Fibroblast of villous mesenchyme (primary cell): ENCODE measurements at regions not wholly inside any gene's neighbourhood (a gene's known extent, or its start where the extent isn't known, plus 50 kb on each side); places are given as distances from the start of the nearest gene placed in this dataset.

Experiments used
- DNase-seq: peaks from one replicate; pipeline ENCODE4 v3.0.0-alpha.2; 2010; ENCODE audit warnings: low read depth
- H3K4me3 ChIP-seq: 2 replicates; pipeline ENCODE4 v1.5.1; 2011; ENCODE audit warnings: low read depth, mild to moderate bottlenecking, low read length
- CTCF ChIP-seq: IDR thresholded peaks from 2 replicates; pipeline ENCODE4 v1.5.1; 2012; ENCODE audit warnings: low read depth, mild to moderate bottlenecking, low read length; ENCODE audit not compliant: insufficient read depth

- TF ChIP-seq CTCF: no peak
- no peak overlapping the region for H3K4me3 ChIP-seq
- DNase-seq: no peak
Observed at GRCh38 chr7:12093365-12093764, 117.7 kb upstream of the TMEM106B start.

GRCh38 chr7:12094365-12094921, 116.7 kb upstream of the TMEM106B start:
- no peak for TF ChIP-seq CTCF

GRCh38 chr7:12102126-12102525, 109.0 kb upstream of the TMEM106B start:
- no peak for DNase-seq
- TF ChIP-seq CTCF: no peak
- H3K4me3 ChIP-seq: no peak overlapping the region

More at GRCh38 chr7:12094365-12094921, 116.7 kb upstream of the TMEM106B start:
- DNase-seq: no peak
- H3K4me3 ChIP-seq: no peak overlapping the region

- TF ChIP-seq CTCF: no peak
- no peak for DNase-seq
- H3K4me3 ChIP-seq: no peak overlapping the region
Observed at GRCh38 chr7:12102527-12102926, 108.6 kb upstream of the TMEM106B start.

GRCh38 chr7:12103948-12104347, 107.1 kb upstream of the TMEM106B start:
- no peak for TF ChIP-seq CTCF
- no peak overlapping the region for H3K4me3 ChIP-seq
- no peak for DNase-seq

- no peak for TF ChIP-seq CTCF
- no peak for DNase-seq
- no peak overlapping the region for H3K4me3 ChIP-seq
Observed at GRCh38 chr7:12107381-12107780, 103.7 kb upstream of the TMEM106B start.

- no peak for TF ChIP-seq CTCF
- no peak overlapping the region for H3K4me3 ChIP-seq
- DNase-seq: peak; percentile 89
Observed at GRCh38 chr7:12107841-12108254, 103.2 kb upstream of the TMEM106B start.
